Hippocampal formation (tissue), 2 donors: ENCODE measurements at regions not wholly inside any gene's neighbourhood (a gene's known extent, or its start where the extent isn't known, plus 50 kb on each side); places are given as distances from the start of the nearest gene placed in this dataset.

Experiments used
- DNase-seq, 2 donors: peaks; one replicate each; lab custom pipeline; 2025; lab: John Stamatoyannopoulos, UW

DNA sequence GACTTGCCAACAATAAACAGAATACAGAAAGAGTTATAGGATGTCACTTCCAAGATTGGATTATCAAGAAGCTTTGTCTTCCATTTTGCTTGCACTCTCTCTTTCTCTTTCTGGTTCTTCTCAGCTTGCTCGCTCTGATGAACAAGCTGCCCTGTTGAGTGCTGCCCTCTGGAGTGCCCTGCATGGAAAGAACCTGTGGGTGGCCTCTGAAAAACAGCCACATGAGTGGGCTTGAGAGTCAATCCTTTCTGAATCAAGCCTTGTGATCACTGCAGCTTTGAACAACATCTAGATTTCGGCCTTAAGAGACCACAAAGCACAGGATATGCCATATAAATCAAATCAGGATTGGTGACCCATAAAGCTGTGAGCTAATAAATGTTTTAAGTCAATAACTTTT lies 185.1 kb downstream of the KIF2B start:
- no peak for DNase-seq

GRCh38 chr17:54009502-54009901 lies 186.8 kb downstream of the KIF2B start:
- no peak for DNase-seq

GRCh38 chr17:54013072-54013471 lies 190.3 kb downstream of the KIF2B start:
- DNase-seq, result no peak

DNA sequence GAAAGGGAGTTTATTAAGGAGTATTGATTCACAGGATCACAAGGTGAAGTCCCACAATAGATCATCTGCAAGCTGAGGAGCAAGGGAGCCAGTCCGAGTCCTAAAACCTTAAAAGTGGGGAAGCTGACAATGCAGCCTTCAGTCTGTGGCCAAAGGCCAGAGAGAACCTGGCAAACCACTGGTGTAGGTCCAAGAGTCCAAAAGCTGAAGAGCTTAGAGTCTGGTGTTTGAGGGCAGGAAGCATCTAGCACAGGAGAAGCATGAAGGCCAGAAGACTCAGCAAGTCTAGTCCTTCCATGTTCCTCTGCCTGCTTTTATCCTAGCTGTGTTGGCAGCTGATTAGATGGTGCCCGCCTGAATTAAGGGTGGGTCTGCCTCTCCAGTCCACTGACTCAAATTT lies 193.0 kb downstream of the KIF2B start:
- no peak for DNase-seq

- no peak for DNase-seq
These were observed 198.7 kb downstream of the KIF2B start for GRCh38 chr17:54021418-54021817.

- peak in 1 of 2 donors; percentile 31 for DNase-seq
These were observed 206.4 kb downstream of the KIF2B start for GRCh38 chr17:54028986-54029580.

DNA sequence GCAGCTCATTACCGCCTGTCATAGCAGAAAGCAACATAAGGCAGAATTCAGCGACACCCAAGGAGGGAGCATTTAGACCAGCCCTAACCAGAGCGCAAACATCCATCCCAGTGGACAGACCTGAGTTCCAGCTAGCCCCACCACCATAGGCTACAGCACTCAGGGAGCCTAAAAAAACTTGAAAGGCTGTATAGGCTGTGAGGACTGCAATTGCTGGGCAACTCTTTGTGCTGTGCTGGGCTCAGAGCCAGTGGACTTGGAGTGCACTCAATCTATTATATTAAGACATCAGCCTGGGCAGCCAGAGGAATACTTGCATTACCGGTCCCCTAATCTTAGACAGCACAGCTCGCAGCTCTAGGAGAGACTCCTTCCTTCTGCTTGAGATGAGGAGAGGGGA lies 207.3 kb downstream of the KIF2B start:
- no peak for DNase-seq

DNA sequence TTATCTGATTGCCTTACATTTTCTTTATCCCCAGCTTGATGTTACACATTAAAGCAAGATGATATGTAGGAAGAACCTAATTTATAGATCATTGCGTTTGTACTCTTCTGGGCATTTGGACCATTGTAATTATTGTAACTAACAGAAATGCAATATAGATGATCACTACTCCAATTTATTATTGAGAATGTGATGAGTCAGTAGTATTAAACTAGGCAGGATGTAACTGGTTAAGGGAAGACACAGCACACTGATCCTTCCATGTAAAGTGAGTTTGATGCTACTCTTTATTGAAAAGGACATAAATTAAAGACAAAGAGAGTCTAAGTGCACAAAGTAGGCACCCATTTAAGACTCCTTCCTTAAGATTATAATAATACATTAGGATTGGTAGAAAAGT lies 223.8 kb downstream of the KIF2B start:
- no peak for DNase-seq

- DNase-seq, result no peak
These were observed 240.9 kb downstream of the KIF2B start for GRCh38 chr17:54063639-54064038.

GRCh38 chr17:54085020-54085419 lies 262.3 kb downstream of the KIF2B start:
- DNase-seq, result no peak

- no peak for DNase-seq
These were observed 263.2 kb downstream of the KIF2B start for GRCh38 chr17:54085934-54086333.

DNA sequence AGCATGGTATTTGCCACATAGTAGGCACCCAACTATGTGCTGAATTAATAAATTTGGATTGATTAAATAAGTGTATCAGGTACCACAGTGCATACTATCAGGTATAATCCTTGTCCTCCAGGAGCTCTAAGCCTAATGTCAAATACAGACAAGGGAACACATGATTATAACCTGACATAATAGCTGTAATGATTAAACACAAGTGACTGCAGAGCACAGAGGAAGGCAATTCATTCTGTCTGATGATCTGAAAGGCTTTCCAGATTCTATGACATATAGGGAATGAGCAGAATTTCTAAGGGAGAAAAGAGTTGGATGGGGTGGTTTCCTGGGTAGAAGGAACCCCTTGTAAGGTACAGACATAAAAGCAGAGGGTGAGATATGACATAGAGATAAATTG lies 273.5 kb downstream of the KIF2B start:
- no peak for DNase-seq

- DNase-seq, result no peak
These were observed 276.5 kb downstream of the KIF2B start for GRCh38 chr17:54099221-54099620.

GRCh38 chr17:54102246-54102645 lies 279.5 kb downstream of the KIF2B start:
- DNase-seq, result no peak

- DNase-seq, result no peak
These were observed 288.8 kb downstream of the KIF2B start for GRCh38 chr17:54111576-54111975.

- DNase-seq, result no peak
These were observed 294.7 kb downstream of the KIF2B start for GRCh38 chr17:54117452-54117851.

DNA sequence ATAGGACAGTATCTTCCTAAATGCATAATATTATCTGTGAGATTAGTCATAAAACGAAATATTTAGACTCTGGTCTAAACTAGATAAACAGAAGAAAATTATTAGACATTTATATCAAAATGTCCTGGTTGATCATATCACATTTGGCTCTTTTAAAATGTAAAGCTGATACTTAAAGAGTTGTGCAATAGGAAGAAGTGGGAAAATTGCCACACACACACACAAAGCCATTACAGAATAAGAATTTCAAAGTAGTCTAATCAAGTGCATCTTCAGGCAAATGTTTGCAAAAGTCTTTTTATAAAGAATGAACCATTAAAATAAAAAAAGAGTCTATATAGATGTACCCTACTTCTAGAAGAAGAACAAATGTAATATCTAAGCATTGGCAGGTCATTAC lies 301.7 kb downstream of the KIF2B start:
- DNase-seq, result no peak

DNA sequence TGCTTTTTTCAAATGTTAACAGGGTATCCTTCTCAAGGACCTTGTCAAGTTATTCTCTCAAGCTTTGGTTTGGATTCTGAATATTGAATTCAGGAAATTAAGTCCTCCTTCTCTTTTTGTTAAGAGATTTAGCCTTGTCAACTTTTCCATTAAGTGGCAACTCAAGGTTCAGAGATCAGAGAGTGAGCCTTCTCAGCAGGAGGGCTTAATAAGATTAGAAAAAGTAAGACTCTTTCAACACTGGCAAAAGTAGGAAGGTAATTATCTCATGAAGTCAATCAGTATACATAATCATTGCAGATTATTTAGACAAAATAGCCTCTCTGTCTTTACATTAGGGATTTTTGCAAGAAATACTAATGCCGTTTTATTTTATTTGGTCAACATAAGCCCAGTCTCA lies 330.7 kb downstream of the KIF2B start:
- no peak for DNase-seq

DNA sequence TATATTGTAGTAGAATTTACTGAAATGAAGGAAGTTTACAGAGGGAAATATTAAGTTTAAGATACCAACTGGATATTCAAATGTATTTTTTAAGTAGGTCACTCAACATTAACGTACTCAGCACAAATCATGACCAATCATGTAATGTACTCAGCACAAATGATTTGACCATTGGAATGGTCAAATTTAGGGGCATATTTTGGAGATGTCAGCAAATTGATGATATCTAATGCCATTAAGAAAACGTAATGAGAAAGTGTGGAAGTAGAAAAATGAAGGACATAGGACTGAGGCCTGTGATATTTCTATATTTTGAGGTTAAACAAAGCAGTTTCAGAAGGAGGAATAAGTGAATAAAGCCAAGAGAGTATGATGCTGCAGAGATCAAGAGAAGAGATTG lies 334.8 kb downstream of the KIF2B start:
- no peak for DNase-seq

GRCh38 chr17:54172096-54172984 lies 349.6 kb downstream of the KIF2B start:
- peak in 1 of 2 donors; percentile 5 for DNase-seq

DNA sequence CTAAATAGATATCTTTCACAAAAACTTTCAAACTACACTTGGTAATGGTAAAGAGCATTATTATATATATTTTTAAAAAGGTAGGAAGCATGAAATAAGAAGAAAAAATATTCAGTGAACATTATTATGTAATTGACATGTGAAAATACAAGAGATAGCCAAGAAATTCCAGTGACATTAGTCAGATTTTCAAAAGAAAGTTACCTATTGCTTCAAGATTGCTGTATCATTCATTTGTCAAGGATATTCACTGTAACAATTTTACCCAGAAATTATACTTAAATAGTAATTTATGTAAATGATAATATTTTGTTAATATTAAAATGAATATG lies 350.2 kb downstream of the KIF2B start:
- DNase-seq, result no peak

GRCh38 chr17:54177606-54178308 lies 355.0 kb downstream of the KIF2B start:
- no peak for DNase-seq

- DNase-seq, result no peak
These were observed 358.2 kb downstream of the KIF2B start for GRCh38 chr17:54180950-54181349.
